DMS 273 (cell line): ENCODE measurements at regions not wholly inside any gene's neighbourhood (a gene's known extent, or its start where the extent isn't known, plus 50 kb on each side); places are given as distances from the start of the nearest gene placed in this dataset.

ENCODE experiments used
- DNase-seq: peaks from one replicate; lab custom pipeline; 2025; ENCODE audit not compliant: unreplicated experiment; lab: John Stamatoyannopoulos, UW

DNA sequence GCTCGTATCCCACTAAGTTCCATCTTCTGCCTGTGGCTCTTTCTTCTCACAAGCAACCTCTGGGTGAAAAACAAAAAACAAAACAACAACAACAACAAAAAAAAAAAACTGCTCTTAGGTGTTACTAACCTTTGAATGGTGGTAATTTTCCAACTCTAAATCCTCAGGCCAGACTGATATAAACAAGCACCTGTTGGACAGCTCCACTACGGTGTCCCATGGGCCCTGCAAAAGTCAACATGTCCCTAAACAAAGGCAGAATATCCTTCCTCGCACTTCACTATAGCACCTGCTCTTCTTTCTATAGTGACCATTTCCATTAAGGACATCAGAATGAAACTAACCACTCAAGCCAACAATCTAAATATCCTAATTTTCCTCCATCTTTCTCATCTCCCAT is 54.6 kb upstream of the PARM1 start:
- no peak for DNase-seq

GRCh38 chr4:74875451-74875850 is 57.5 kb upstream of the PARM1 start:
- no peak for DNase-seq

DNA sequence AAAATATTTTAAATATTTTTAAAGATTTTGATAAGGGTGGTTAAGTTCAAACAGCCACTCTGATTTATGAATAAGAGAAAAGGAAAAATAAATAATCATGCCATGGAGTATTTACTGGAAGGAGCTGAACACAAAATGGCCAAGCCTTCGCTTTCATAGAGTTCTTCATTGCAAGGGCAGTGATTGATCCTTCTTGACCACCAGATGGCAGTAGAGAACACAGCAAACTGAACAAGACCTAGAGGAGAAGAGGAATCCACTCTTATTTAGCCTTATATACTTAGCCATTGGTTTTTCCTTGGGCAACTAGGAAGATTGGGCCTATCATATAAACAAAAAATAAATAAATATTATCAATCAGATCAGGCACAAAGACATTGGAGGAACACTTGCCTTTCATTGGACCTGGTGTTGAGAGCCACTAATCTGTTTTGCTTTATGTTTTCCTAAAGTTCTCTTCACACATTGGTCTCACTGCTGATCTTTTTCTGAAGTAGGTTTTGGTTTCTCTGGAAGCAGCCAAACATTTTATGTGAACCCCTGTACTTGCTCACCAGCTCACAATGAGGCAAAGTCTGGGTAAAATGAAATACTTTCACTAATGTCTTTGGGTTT is 58.1 kb upstream of the PARM1 start:
- DNase-seq, result peak; percentile 83

- DNase-seq, result peak; percentile 58
Observed at GRCh38 chr4:74873545-74874301, 59.2 kb upstream of the PARM1 start.

GRCh38 chr4:74858921-74859562 is 64.7 kb upstream of the BTC start:
- no peak for DNase-seq

GRCh38 chr4:74855879-74856278 is 61.6 kb upstream of the BTC start:
- DNase-seq, result no peak

- no peak for DNase-seq
Observed at GRCh38 chr4:74848774-74849173, 54.5 kb upstream of the BTC start.

GRCh38 chr4:74845834-74846233 is 51.5 kb upstream of the BTC start:
- no peak for DNase-seq
